CD4-positive, CD25-positive, alpha-beta regulatory T cell (primary cell): ENCODE measurements at regions not wholly inside any gene's neighbourhood (a gene's known extent, or its start where the extent isn't known, plus 50 kb on each side); places are given as distances from the start of the nearest gene placed in this dataset.

Source experiments
- ATAC-seq, 2 donors: fragments of 150-1000 bp; cut with Tn5 transposase; one replicate each; pipeline ENCODE4 v1.10.0; 2021; ENCODE audit warnings: low read depth in 2 of 2, moderate number of reproducible peaks in 2 of 2, moderate library complexity in 1 of 2
- DNase-seq, 3 donors: peaks; one replicate each; pipeline versions ENCODE4 v3.0.0 to v3.0.0-alpha.2; 2012 to 2022; ENCODE audit warnings: mixed read lengths in 1 of 3
- H3K27ac ChIP-seq: one replicate; pipeline ENCODE4 v1.7.0; 2013; ENCODE audit warnings: mild to moderate bottlenecking, low read length; ENCODE audit not compliant: insufficient read depth, poor library complexity, severe bottlenecking
- H3K27me3 ChIP-seq: one replicate; pipeline ENCODE4 v1.7.0; 2013; ENCODE audit warnings: low read length; ENCODE audit not compliant: control insufficient read depth, insufficient read depth
- H3K36me3 ChIP-seq: one replicate; pipeline ENCODE4 v1.7.0; 2013; ENCODE audit warnings: mild to moderate bottlenecking, low read length, moderate library complexity; ENCODE audit not compliant: control insufficient read depth, insufficient read depth
- H3K4me1 ChIP-seq: 2 replicates; pipeline ENCODE4 v1.7.0; 2013; ENCODE audit warnings: mild to moderate bottlenecking, low read length; ENCODE audit not compliant: insufficient read depth, control insufficient read depth, poor library complexity, severe bottlenecking
- H3K4me3 ChIP-seq: one replicate; pipeline ENCODE4 v1.7.0; 2013; ENCODE audit warnings: low read depth, mild to moderate bottlenecking, low read length, moderate library complexity
- H3K9me3 ChIP-seq, 2 experiments: 1 replicate in 1 of 2; 2 replicates in 1 of 2; pipeline ENCODE4 v1.7.0; 2013; ENCODE audit warnings: low read length in 2 of 2, mild to moderate bottlenecking in 1 of 2, moderate library complexity in 1 of 2; ENCODE audit not compliant: control insufficient read depth in 2 of 2
- H3K27ac Mint-ChIP-seq, 3 donors: one replicate each; pipeline ENCODE4 v1.8.0; 2020 to 2022; ENCODE audit warnings: mild to moderate bottlenecking in 3 of 3, mixed read lengths in 3 of 3, moderate library complexity in 2 of 3
- H3K27me3 Mint-ChIP-seq: one replicate; pipeline ENCODE4 v1.8.0; 2022; ENCODE audit warnings: mild to moderate bottlenecking, mixed read lengths
- H3K36me3 Mint-ChIP-seq: one replicate; pipeline ENCODE4 v1.8.0; 2020; ENCODE audit warnings: mixed read lengths
- H3K4me1 Mint-ChIP-seq, 4 donors: one replicate each; pipeline ENCODE4 v1.8.0; 2020 to 2022; ENCODE audit warnings: mixed read lengths in 4 of 4, mild to moderate bottlenecking in 1 of 4
- H3K4me3 Mint-ChIP-seq, 4 donors: one replicate each; pipeline ENCODE4 v1.8.0; 2020 to 2022; ENCODE audit warnings: mild to moderate bottlenecking in 4 of 4, mixed read lengths in 4 of 4, moderate library complexity in 3 of 4
- H3K9me3 Mint-ChIP-seq, 7 donors: one replicate each; pipeline ENCODE4 v1.8.0; 2020 to 2022; ENCODE audit warnings: mixed read lengths in 7 of 7, mild to moderate bottlenecking in 3 of 7, moderate library complexity in 2 of 7

DNA sequence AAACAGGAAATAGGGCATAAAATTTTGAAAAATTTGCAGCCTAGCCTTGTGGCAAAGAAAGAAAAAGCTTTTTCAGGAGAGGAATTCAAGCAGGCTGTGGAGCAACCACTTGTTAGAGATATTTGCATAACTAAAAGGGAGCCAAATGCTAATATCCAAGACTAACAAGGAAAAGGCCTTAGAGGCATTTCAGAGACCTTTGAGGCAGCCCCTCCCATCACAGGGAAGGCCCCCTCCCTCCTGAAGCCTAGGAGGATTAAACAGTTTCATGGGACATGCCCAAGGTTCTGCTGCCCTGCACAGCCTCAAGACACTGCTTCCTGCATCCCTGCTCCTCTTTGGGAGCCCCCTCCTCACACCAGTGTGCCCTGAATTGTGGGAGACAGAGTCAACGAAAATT, 275.4 kb upstream of the SFRP2 start:
- Mint-ChIP-seq H3K9me3 (peaks cover 0 to 21% (median 8%) of the 10 kb centered on the region in 7 donors), H3K36me3 (no peaks in the 10 kb centered on the region), H3K27ac (no peak overlapping the region), H3K4me1 (no peaks in the 10 kb centered on the region), H3K27me3 (no peaks in the 10 kb centered on the region), H3K4me3 (no peak overlapping the region)
- no peaks in the 10 kb centered on the region for H3K4me1 ChIP-seq
- H3K9me3 ChIP-seq, result peaks cover 9 to 25% of the 10 kb centered on the region in 2 experiments
- no peaks in the 10 kb centered on the region for H3K27me3 ChIP-seq
- no peak overlapping the region for H3K4me3 ChIP-seq
- H3K27ac ChIP-seq, result no peak overlapping the region
- DNase-seq (no peak), ATAC-seq (no peak)
- no peaks in the 10 kb centered on the region for H3K36me3 ChIP-seq

DNA sequence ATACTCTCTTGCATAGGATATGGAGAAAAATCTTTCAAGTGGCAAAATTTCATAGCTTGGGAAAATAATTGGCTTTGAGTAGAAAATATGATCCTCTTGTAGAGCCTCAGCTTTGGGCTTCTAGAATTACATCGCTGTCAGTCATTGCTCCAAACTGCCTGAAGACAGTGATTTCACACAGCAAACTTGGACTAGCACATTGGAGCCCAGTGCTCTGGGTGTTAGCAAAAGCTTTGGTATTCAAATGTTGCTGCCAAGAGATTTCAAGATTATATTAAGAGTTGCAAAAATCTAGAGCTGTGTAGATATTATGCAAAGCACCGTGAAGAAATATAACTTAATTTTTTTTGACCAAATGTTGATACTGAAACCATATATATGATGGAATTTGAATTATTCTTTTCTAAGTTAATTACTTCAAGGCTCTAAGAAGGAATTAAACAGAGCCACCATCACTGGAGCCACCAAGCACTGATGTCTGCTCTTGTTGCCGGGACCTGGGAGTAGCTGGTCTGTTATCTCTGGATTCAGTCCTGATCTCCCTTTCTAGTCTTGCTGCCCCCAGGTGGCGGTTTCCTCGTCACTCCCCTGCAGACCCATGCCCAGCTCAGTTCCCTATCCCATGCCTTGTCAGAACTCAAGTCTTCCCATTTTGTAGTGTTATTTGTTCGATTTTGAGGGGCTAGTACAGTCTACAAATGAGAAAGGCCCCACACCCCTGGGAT, 260.7 kb upstream of the SFRP2 start:
- Mint-ChIP-seq H3K36me3 (no peaks in the 10 kb centered on the region), H3K4me1 (no peaks in the 10 kb centered on the region), H3K27me3 (no peaks in the 10 kb centered on the region), H3K9me3 (peaks cover 0 to 20% (median 6%) of the 10 kb centered on the region in 7 donors), H3K4me3 (no peak overlapping the region), H3K27ac (no peak overlapping the region)
- no peak overlapping the region for H3K27ac ChIP-seq
- peaks cover 5 to 10% of the 10 kb centered on the region in 2 experiments for H3K9me3 ChIP-seq
- no peaks in the 10 kb centered on the region for H3K36me3 ChIP-seq
- no peak for DNase-seq
- no peak for ATAC-seq
- no peaks in the 10 kb centered on the region for H3K27me3 ChIP-seq
- no peak overlapping the region for H3K4me3 ChIP-seq
- no peaks in the 10 kb centered on the region for H3K4me1 ChIP-seq

DNA sequence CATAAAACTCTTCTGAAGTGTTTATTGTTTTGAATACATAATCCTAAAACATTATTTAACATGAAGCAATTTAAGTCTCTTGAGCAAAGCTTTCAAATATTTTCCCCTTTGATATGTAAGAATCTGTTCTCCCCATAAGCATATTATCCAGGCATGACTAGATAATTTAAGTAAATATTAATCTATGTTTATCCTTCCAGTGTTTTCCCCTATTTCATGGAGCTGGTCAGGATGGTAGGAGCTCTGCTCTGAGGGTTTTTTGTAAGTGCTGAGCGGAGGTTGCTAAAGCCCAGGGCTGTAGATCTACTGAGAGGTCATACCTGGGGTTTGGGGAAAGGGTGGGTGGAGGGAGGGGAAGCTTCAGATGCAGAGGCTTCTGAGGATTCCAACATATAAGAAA, 258.9 kb upstream of the SFRP2 start:
- DNase-seq, result no peak
- H3K27ac Mint-ChIP-seq, result no peak overlapping the region
- H3K27ac ChIP-seq, result no peak overlapping the region
- peak in 1 of 2 donors; percentile 20 for ATAC-seq
- H3K4me1 ChIP-seq, result no peaks in the 10 kb centered on the region
- H3K27me3 Mint-ChIP-seq, result no peaks in the 10 kb centered on the region
- no peak overlapping the region for H3K4me3 ChIP-seq
- no peak overlapping the region for H3K4me3 Mint-ChIP-seq
- no peaks in the 10 kb centered on the region for H3K36me3 ChIP-seq
- no peaks in the 10 kb centered on the region for H3K36me3 Mint-ChIP-seq
- H3K9me3 Mint-ChIP-seq, result peaks cover 0 to 6% (median 3%) of the 10 kb centered on the region in 7 donors
- no peaks in the 10 kb centered on the region for H3K4me1 Mint-ChIP-seq
- H3K9me3 ChIP-seq, result no peaks in the 10 kb centered on the region
- H3K27me3 ChIP-seq, result no peaks in the 10 kb centered on the region

DNA sequence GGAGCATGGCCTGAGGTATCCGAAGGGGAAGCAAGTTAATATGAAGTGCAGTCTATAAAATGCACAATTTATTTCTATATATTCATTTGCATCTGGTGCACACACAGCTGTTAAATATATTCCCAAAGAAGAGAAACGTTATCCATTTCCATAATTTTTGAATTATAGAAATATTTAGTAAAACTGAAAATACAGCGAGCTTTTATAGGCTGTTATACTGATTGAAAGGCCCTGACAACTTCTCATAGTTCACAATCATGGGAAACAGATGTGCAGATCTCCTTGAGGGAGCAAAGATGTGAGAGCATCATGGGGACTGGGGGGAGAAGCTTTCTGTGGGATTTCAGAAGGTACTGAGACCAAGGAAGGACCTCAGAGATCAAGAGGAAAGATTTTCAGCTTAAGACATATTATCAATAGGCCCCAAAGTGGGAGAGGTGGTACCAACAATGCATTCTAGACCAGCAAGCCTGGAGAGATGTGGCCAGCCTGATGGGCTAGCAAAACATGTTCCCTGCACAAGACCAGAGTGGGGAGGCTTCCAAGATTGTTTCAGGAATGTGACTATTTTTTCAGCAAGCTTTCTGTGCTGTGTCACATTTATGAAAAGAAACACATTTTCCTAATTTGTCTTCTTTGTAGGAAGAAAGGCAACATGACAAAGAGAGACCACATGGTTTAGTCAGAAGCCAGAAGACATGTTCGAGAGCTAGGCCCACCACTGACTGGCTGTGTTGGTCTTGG, 256.0 kb upstream of the SFRP2 start:
- Histone ChIP-seq H3K4me1 (no peaks in the 10 kb centered on the region), H3K36me3 (no peaks in the 10 kb centered on the region), H3K4me3 (no peak overlapping the region), H3K27ac (no peak overlapping the region), H3K27me3 (no peaks in the 10 kb centered on the region), H3K9me3 (no peaks in the 10 kb centered on the region)
- DNase-seq (no peak), ATAC-seq (no peak)
- H3K4me1 Mint-ChIP-seq, result no peaks in the 10 kb centered on the region
- H3K27me3 Mint-ChIP-seq, result no peaks in the 10 kb centered on the region
- no peaks in the 10 kb centered on the region for H3K9me3 Mint-ChIP-seq
- H3K36me3 Mint-ChIP-seq, result no peaks in the 10 kb centered on the region
- H3K4me3 Mint-ChIP-seq, result no peak overlapping the region
- no peak overlapping the region for H3K27ac Mint-ChIP-seq

DNA sequence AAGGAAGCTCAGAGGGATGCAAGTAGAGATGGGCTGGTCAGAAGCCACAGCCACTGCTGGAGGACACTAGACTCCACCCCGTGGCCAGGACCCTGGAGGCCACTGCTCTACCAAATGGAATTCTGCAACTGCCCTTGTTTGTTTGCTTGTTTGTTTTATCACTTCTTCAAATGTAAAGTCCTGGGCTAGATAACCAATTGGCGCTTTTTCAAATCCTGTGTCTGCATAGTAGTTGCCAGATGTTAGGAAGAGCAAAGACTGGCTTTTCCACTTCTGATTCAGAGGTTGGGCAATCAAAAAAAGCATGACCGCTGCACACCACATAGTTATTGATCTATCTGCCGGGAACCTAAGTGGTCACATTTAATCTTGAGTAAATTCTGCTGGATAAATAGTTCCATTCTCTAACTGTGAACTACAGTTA, 255.2 kb upstream of the SFRP2 start:
- DNase-seq (no peak), ATAC-seq (no peak)
- no peak overlapping the region for H3K4me3 Mint-ChIP-seq
- H3K4me1 ChIP-seq, result no peaks in the 10 kb centered on the region
- no peaks in the 10 kb centered on the region for H3K36me3 ChIP-seq
- H3K9me3 ChIP-seq, result no peaks in the 10 kb centered on the region
- no peaks in the 10 kb centered on the region for H3K36me3 Mint-ChIP-seq
- H3K27me3 Mint-ChIP-seq, result no peaks in the 10 kb centered on the region
- no peak overlapping the region for H3K4me3 ChIP-seq
- H3K27me3 ChIP-seq, result no peaks in the 10 kb centered on the region
- H3K27ac Mint-ChIP-seq, result no peak overlapping the region
- no peaks in the 10 kb centered on the region for H3K9me3 Mint-ChIP-seq
- no peaks in the 10 kb centered on the region for H3K4me1 Mint-ChIP-seq
- no peak overlapping the region for H3K27ac ChIP-seq

DNA sequence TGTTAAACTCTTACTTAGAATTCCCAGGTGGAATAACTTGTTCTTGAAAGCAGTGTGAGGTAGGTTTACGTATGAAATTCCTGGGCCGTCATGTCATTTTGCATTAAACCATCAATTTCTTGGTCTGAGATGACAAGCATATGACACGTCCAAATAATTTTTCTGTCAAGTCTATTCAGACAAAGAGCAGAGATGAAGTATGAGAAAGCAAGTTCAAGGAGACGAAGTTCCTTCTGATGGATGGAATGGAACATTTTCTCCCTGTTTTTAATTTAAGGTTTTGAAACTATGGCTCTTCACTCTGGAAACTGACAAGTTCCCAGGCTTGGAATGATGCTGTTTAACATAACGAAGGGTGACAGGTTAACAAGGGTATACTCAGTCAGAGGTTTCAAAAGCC, 252.8 kb upstream of the SFRP2 start:
- H3K36me3 Mint-ChIP-seq, result no peaks in the 10 kb centered on the region
- no peaks in the 10 kb centered on the region for H3K4me1 Mint-ChIP-seq
- no peak overlapping the region for H3K27ac Mint-ChIP-seq
- ATAC-seq (no peak), DNase-seq (no peak)
- H3K4me1 ChIP-seq, result no peaks in the 10 kb centered on the region
- no peak overlapping the region for H3K4me3 ChIP-seq
- H3K27me3 ChIP-seq, result no peaks in the 10 kb centered on the region
- no peaks in the 10 kb centered on the region for H3K36me3 ChIP-seq
- no peaks in the 10 kb centered on the region for H3K27me3 Mint-ChIP-seq
- H3K27ac ChIP-seq, result no peak overlapping the region
- H3K9me3 Mint-ChIP-seq, result no peaks in the 10 kb centered on the region
- no peak overlapping the region for H3K4me3 Mint-ChIP-seq
- H3K9me3 ChIP-seq, result no peaks in the 10 kb centered on the region

DNA sequence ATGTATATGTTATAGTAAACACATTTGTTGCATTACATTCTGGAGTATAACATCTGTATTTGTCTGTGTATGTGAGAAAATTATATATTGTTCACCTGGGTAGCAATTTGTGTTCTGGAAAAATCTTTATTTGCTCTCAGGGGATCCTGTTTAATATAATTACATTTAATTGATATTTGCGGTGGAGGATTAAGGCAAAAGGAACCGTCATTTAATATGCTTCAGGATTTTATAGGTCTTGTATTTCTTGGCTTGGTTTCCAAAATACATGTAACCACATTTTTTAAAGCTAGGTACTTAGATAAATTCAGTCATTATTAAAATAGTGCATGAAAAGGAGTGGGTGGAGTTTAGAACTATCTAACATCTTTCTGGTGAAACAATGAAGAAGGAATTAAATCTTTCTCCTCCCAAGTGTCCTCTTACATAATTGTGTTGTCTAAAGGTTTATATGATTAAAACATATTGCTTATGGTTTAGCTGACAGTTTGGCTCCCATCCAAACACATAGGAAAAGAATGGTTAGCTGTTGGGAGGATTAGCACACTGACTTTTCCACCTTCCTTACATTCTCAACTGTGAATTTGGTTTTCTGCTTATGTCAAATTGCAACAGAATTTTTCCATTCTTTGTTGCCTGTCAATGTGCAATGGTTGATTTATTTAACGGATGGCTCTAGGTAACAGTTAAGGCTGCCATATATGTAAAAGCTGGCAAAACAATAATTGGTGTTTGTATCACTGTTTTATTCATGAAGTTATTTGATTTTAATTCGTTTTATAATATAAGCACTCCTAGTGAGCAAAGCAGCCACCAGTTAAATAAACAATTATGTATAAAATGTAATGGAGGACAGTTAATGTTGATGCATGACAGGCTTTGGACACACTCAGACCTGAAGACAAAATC, 250.8 kb upstream of the SFRP2 start:
- Mint-ChIP-seq H3K27me3 (peaks cover 3% of the 10 kb centered on the region), H3K4me3 (no peak overlapping the region), H3K36me3 (no peaks in the 10 kb centered on the region), H3K4me1 (no peaks in the 10 kb centered on the region), H3K27ac (no peak overlapping the region), H3K9me3 (no peaks in the 10 kb centered on the region)
- H3K4me3 ChIP-seq, result no peak overlapping the region
- DNase-seq (no peak), ATAC-seq (no peak)
- H3K27ac ChIP-seq, result no peak overlapping the region
- no peaks in the 10 kb centered on the region for H3K27me3 ChIP-seq
- H3K36me3 ChIP-seq, result no peaks in the 10 kb centered on the region
- no peaks in the 10 kb centered on the region for H3K9me3 ChIP-seq
- H3K4me1 ChIP-seq, result no peaks in the 10 kb centered on the region
